HT1080 (cell line): ENCODE measurements at regions not wholly inside any gene's neighbourhood (a gene's known extent, or its start where the extent isn't known, plus 50 kb on each side); places are given as distances from the start of the nearest gene placed in this dataset.
"Not testable (repeated sequence)": the region's sequence is repeated elsewhere in the genome, so short reads cannot be mapped to it uniquely, and the experiment has no call there.

Experiments
- DNase-seq: peaks from one replicate; pipeline ENCODE4 v3.0.0-alpha.2; 2015; ENCODE audit warnings: low read depth

GRCh38 chr1:199202331-199202730, 563.5 kb downstream of the PTPRC start:
- DNase-seq, result no peak

GRCh38 chr1:199204231-199204630, 565.4 kb downstream of the PTPRC start:
- no peak for DNase-seq

DNA sequence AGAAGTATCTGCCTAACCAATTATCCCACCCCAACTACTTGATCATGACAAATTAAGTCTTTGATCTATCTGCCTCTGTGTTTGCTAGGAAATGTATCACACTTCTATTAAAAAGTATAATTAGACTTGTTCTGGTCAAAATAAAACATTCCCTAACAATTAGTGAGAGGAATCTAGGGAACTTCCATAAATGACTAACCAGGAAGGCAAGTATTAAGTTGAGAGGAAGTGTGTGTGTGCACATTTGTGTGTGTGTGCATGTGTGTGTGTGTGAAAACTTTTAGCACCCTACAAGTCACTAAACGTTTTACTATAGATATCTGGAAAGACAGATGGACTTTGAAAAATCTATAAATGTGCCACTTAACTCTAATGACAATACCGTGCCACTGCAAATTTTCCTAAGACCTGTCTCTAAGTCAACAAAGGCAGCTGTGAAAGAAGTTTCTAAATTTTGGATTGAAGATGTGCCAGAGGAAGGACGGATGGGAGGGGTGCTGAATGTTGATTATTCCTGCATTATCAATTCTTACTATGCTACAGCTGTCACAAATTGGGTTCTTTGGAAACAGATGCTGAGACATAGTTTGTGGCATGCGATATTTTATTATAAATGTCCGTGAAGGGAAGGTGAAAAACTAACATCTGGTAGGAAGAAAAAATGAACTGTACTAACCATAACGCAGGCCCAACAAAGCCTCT, 567.1 kb downstream of the PTPRC start:
- peak; percentile 8 for DNase-seq

DNA sequence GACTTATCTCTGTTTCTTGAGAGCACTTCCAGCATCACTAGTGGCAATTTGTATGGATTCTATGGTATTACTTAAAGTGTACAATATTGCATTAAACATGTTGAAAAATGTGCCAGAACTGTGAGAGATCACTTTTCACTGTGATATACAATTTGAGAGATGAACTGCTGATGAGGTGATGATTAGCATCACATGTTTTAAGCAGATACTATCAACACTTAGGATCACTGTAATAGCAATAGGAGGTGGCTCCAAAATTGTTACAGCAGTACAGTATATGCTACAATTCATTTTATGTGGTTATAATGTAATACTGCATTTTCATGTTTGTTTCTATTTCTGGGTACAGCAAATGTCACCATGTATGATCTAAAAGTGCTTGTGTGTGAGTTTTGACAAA, 570.0 kb downstream of the PTPRC start:
- DNase-seq, result no peak

- DNase-seq, result no peak
Observed at GRCh38 chr1:199218065-199218464, 579.2 kb downstream of the PTPRC start.

DNA sequence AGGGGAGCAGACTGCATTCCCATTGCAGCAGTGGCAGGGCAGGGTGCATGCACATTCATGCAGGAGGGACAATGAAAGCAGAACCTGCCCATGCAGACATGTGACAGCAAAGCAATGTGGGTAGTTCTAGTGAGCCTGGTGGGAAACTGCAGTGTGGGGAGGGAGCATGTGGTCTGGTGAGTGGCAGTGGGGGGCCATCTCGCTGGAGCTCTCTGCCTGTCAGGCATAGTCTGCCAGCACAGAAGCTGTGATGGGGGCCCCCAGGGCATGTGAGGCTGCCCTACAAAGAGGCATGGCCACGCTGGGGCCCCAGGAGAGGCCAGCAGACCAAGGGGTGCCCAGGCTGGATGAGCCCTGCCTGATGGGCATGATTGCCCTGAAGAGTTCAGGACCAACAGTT, 579.7 kb downstream of the PTPRC start:
- no peak for DNase-seq

DNA sequence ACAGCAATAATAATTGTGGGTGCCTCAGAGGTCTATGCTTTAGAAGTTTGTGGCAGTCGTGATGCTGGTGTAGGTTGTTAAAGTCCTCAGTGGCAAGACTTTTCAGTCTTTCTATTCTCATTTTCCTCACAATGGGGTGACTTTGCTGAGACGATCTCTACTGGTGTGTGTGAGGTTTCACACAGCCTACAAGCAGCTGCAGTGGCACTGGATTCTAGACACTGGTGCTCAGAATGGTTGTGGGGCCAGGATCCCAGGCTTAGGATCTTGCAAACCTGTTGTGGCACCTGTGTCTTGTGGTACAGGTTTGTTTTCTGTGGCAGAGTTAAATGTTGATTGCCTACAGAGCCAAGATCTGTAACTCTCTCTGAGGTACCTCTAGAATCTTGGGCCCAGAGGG, 581.2 kb downstream of the PTPRC start:
- no peak for DNase-seq

- DNase-seq, result no peak
Observed at GRCh38 chr1:199221371-199222150, 582.7 kb downstream of the PTPRC start.

DNA sequence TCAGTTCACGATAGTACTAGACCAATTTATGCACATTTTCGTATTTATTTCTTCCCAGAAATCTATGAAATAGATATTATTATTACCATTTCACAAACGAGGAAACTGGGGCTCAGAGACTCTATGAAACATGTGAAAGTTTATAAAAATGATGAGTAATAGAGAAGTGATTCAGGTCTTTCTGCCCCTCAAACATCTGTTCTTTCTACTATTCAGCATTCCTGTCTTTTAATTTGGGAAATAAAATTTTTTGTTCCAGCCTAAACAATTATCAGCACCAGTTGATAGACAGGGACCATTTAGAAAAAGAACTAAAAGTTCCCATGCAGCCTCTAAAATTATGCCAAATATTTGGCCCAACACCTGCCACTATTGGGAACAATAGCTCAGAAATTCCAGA, 585.1 kb downstream of the PTPRC start:
- no peak for DNase-seq

DNA sequence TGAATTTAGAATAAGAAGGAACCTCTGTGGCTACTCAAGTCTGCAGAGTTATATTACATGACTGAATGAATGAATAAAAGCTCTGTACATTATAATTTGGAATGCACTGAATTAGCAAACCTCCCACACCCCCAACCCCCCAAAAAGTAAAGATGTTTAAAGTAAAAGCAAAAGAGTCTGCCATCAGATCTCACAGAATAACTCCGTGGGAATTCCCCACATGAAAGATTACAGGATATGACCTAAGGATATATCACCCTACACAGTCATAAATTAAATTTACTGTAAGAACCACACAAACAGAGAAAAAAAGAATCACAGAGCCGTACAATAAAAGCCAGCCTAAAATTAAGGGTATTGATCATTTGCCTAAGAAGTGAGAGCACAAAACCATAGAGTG, 587.3 kb downstream of the PTPRC start:
- peak; percentile 83 for DNase-seq

DNA sequence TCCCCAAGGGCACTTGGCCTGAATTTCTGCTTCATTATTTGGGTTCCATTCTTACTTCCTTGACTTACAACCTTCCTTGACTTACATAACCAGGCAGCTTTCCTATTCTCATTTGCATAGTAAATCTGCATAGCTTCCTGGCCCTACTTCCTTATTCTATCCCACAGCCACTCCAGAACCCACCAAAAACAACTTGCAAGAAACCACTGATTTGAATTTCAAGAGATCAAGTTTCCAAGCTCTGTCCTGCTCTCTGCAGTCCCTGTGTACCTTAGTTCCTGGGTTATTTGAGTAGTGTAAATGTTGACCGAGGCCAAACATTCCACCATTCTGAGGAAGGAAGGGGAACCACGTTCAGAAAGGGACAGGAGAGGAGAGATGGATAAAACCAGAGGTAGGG, 603.3 kb downstream of the PTPRC start:
- DNase-seq, result no peak

GRCh38 chr1:199242601-199243000, 603.8 kb downstream of the PTPRC start:
- DNase-seq, result no peak

- DNase-seq, result peak; percentile 61
Observed at GRCh38 chr1:199243423-199244061, 604.7 kb downstream of the PTPRC start.

GRCh38 chr1:199245946-199246345, 607.1 kb downstream of the PTPRC start:
- DNase-seq, result no peak

DNA sequence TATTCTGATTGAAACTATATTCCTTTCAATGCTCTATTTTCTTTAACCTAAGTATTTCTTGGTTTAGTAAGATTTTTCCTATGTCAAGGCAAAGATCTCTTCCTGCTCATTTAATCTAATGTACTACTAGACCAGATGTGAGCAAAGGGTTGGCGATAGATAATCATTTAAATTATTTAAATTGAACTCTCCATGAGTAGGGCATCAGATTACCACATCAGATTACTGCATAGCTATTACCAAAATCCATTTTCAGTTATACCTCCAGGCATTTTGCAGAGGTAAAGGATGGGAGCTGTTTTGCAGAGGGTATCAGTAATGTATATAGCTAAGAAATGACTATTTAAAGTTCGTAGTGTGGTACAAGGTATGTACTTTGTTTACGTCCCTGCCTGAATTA, 607.9 kb downstream of the PTPRC start:
- DNase-seq, result no peak

GRCh38 chr1:199247891-199248290, 609.1 kb downstream of the PTPRC start:
- no peak for DNase-seq

DNA sequence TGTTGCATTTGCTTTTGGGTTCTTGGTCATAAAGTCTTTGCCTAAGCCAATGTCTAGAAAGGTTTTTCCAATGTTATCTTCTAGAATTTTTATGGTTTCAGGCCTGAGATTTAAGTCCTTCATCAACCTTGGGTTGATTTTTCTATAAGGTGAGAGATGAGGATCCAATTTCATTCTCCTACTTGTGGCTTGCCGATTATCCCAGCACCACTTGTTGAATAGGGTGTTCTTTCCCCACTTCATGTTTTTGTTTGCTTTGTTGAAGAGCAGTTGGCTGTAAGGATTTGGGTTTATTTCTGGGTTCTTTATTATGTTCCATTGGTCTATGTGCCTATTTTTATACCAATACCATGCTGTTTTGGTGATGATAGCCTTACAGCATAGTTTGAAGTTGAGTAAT, 615.2 kb downstream of the PTPRC start:
- DNase-seq, result not testable (repeated sequence)

DNA sequence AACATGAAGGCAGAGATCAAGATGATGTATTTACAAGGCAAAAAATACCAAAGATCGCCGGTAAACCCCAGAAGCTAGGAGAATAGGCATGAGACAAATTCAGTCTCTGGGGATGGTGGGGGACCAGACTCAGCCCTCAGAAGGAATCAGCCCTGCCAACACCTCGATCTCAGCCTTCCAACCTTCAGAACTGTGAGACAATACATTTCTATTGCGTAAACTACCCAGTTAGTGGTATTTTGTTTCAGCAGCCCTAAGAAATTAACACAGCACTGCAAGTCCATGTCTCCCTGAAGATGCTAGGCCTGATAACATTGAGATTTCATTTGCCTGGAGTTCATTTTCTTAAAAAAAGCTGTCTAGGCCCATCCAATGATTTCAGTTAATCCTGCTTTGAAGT, 622.5 kb downstream of the PTPRC start:
- DNase-seq, result no peak

DNA sequence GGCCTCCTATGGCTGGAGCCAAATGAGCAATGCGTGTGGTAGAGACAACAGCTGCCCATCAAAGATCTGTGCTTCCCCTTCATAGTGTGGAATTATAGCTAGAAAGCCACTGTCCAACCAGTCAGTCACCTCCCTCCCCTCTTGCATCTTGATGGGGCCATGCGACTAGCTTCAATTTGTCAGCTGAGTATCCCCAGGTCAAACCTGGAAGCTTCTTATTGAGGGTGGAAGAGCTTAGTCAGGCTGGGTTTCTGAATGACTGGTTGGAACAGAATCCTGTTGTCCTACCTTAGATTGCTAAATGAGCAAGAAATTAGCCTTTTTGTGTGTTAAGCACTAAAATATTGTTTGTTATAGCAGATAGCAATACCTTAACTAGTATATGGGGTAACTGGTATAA, 625.4 kb downstream of the PTPRC start:
- DNase-seq, result no peak

DNA sequence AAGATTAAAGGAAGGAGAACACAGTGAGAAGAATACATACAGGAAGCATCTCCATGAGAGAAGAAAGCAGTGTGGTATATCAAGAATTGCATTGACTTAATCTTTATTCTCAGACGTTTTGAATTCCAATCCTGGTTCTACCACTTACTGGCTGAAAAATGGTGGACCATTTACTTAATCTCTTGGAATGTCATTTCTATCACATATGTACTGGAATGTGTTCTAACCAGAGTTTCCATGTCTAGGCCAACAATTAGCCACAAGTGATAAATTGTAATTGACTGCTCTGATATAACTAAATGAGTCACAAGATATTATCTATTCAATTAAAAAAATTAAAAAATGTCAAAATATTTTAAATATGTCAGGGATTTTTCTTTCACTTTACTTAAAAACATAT, 626.1 kb downstream of the PTPRC start:
- DNase-seq, result no peak

GRCh38 chr1:199265319-199265718, 626.5 kb downstream of the PTPRC start:
- no peak for DNase-seq

- DNase-seq, result no peak
Observed at GRCh38 chr1:199269241-199269640, 630.4 kb downstream of the PTPRC start.

DNA sequence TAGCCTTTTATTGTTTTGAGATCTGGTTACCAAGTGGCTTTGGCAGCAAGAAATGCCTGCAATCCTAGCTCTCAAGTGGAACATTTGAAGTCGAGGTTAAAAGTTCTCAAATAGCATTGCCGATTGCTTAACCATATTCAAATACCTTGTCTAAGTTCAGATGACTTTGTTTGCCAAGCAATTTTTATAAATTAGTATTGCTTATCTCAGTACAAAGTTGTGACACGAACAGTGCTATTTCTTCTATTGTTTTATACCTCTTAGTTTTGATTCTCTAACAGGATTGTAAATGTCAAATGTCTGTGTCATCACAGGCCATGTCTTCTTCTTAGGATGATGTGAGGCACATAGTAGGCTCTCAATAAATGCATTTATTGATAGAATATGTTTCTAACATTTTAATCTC, 633.3 kb downstream of the PTPRC start:
- no peak for DNase-seq
